ENCODE measurements at regions not wholly inside any gene's neighbourhood (a gene's known extent, or its start where the extent isn't known, plus 50 kb on each side); places are given as distances from the start of the nearest gene placed in this dataset.
A peak's percentile ranks its signal among the peaks of the same experiment; 100 is the strongest.

GRCh38 chr2:212695426-212695825 is 156.8 kb upstream of the ERBB4 start:
- Mint-ChIP-seq H3K27me3 (ENCODE audit: low read depth in 2 of 2) (no peaks in the 10 kb centered on the region), H3K4me1 (no peaks in the 10 kb centered on the region), H3K36me3 (no peaks in the 10 kb centered on the region), H3K4me3 (no peak overlapping the region), H3K27ac (no peak overlapping the region), H3K9me3 (no peaks in the 10 kb centered on the region)
- ATAC-seq, result no peak
- Histone ChIP-seq H3K36me3 (ENCODE audit: control insufficient read depth, insufficient read depth, low read length) (no peaks in the 10 kb centered on the region), H3K27ac (ENCODE audit: low read length) (no peak overlapping the region), H3K4me3 (ENCODE audit: low read length) (no peak overlapping the region), H3K27me3 (ENCODE audit: control insufficient read depth, insufficient read depth, low read length) (no peaks in the 10 kb centered on the region), H3K4me1 (ENCODE audit: control insufficient read depth, insufficient read depth, low read length) (no peaks in the 10 kb centered on the region), H3K9me3 (ENCODE audit: control insufficient read depth, insufficient read depth, low read length) (no peaks in the 10 kb centered on the region)
- no CpG with 5 or more reads among the region's 1 CpG for WGBS (ENCODE audit: insufficient coverage)
- intact Hi-C loops (cut with micrococcal nuclease), result no loop called here
- DNase-seq, result no peak
- no peak for TF ChIP-seq CTCF (IDR thresholded peaks at IDR 0.05)

GRCh38 chr2:212694398-212694797 is 155.8 kb upstream of the ERBB4 start:
- H3K27me3 Mint-ChIP-seq (ENCODE audit: low read depth in 2 of 2), result no peaks in the 10 kb centered on the region
- H3K27ac ChIP-seq (ENCODE audit: low read length), result no peak overlapping the region
- H3K27ac Mint-ChIP-seq, result no peak overlapping the region
- H3K9me3 ChIP-seq (ENCODE audit: control insufficient read depth, insufficient read depth, low read length), result no peaks in the 10 kb centered on the region
- no peak overlapping the region for H3K4me3 Mint-ChIP-seq
- no peaks in the 10 kb centered on the region for H3K36me3 Mint-ChIP-seq
- intact Hi-C loops (cut with micrococcal nuclease), result no loop called here
- no peaks in the 10 kb centered on the region for H3K27me3 ChIP-seq (ENCODE audit: control insufficient read depth, insufficient read depth, low read length)
- H3K4me3 ChIP-seq (ENCODE audit: low read length), result no peak overlapping the region
- TF ChIP-seq CTCF (IDR thresholded peaks at IDR 0.05), result no peak
- no peaks in the 10 kb centered on the region for H3K36me3 ChIP-seq (ENCODE audit: control insufficient read depth, insufficient read depth, low read length)
- no peaks in the 10 kb centered on the region for H3K9me3 Mint-ChIP-seq
- ATAC-seq (no peak), DNase-seq (no peak)
- no peaks in the 10 kb centered on the region for H3K4me1 Mint-ChIP-seq
- 93% methylated on average over 3 of the region's 3 CpGs for WGBS (ENCODE audit: insufficient coverage)
- H3K4me1 ChIP-seq (ENCODE audit: control insufficient read depth, insufficient read depth, low read length), result no peaks in the 10 kb centered on the region

- Mint-ChIP-seq H3K27me3 (ENCODE audit: low read depth in 2 of 2) (no peaks in the 10 kb centered on the region), H3K9me3 (no peaks in the 10 kb centered on the region), H3K36me3 (no peaks in the 10 kb centered on the region), H3K4me3 (no peak overlapping the region), H3K4me1 (no peaks in the 10 kb centered on the region), H3K27ac (no peak overlapping the region)
- Histone ChIP-seq H3K36me3 (ENCODE audit: control insufficient read depth, insufficient read depth, low read length) (no peaks in the 10 kb centered on the region), H3K27ac (ENCODE audit: low read length) (no peak overlapping the region), H3K9me3 (ENCODE audit: control insufficient read depth, insufficient read depth, low read length) (no peaks in the 10 kb centered on the region), H3K4me3 (ENCODE audit: low read length) (no peak overlapping the region), H3K27me3 (ENCODE audit: control insufficient read depth, insufficient read depth, low read length) (no peaks in the 10 kb centered on the region), H3K4me1 (ENCODE audit: control insufficient read depth, insufficient read depth, low read length) (no peaks in the 10 kb centered on the region)
- TF ChIP-seq CTCF (IDR thresholded peaks at IDR 0.05), result no peak
- WGBS (ENCODE audit: insufficient coverage), result 93% methylated on average over 3 of the region's 3 CpGs
- ATAC-seq, result no peak
- DNase-seq, result no peak
- intact Hi-C loops (cut with micrococcal nuclease), result no loop called here
Observed at GRCh38 chr2:212692466-212692865, 153.9 kb upstream of the ERBB4 start.

GRCh38 chr2:212686285-212686895 is 147.8 kb upstream of the ERBB4 start:
- Histone ChIP-seq H3K4me1 (ENCODE audit: control insufficient read depth, insufficient read depth, low read length) (no peaks in the 10 kb centered on the region), H3K27me3 (ENCODE audit: control insufficient read depth, insufficient read depth, low read length) (no peaks in the 10 kb centered on the region), H3K36me3 (ENCODE audit: control insufficient read depth, insufficient read depth, low read length) (no peaks in the 10 kb centered on the region), H3K9me3 (ENCODE audit: control insufficient read depth, insufficient read depth, low read length) (no peaks in the 10 kb centered on the region), H3K27ac (ENCODE audit: low read length) (no peak overlapping the region), H3K4me3 (ENCODE audit: low read length) (no peak overlapping the region)
- peak; percentile 49 to 76 for DNase-seq
- Mint-ChIP-seq H3K9me3 (no peaks in the 10 kb centered on the region), H3K27me3 (ENCODE audit: low read depth in 2 of 2) (peaks cover under 1 to 3% of the 10 kb centered on the region in 2 donors), H3K36me3 (no peaks in the 10 kb centered on the region), H3K4me1 (no peaks in the 10 kb centered on the region), H3K27ac (no peak overlapping the region), H3K4me3 (no peak overlapping the region)
- intact Hi-C loops (cut with micrococcal nuclease), result loop anchor here (1.0 to 5.0 kb wide), 3 partner anchors 206 to 566 kb away; no protein-coding TSS in a partner anchor
- 31% methylated on average over 9 of the region's 10 CpGs for WGBS (ENCODE audit: insufficient coverage)
- peak; percentile 92 for TF ChIP-seq CTCF (IDR thresholded peaks at IDR 0.05)
- peak; percentile 71 to 85 (median 76) for ATAC-seq

Measured in natural killer cell (primary cell).